ENCODE measurements at regions not wholly inside any gene's neighbourhood (a gene's known extent, or its start where the extent isn't known, plus 50 kb on each side); places are given as distances from the start of the nearest gene placed in this dataset.

GRCh38 chr6:49225471-49225870 is 237.6 kb downstream of the MMUT start:
- TF ChIP-seq CTCF (IDR thresholded peaks at IDR 0.05) (no peak), ZFX (IDR thresholded peaks at IDR 0.05; ENCODE audit: borderline replicate concordance) (no peak)
